SK-N-SH (cell line): ENCODE measurements at regions not wholly inside any gene's neighbourhood (a gene's known extent, or its start where the extent isn't known, plus 50 kb on each side); places are given as distances from the start of the nearest gene placed in this dataset.
"Not testable (repeated sequence)": the region's sequence is repeated elsewhere in the genome, so short reads cannot be mapped to it uniquely, and the experiment has no call there.

Source experiments
- CTCF ChIA-PET: fragments of 300-600, 350-600 bp; formaldehyde crosslinking; extraction: SDS; loops from one replicate; lab custom pipeline; 2021; lab: Yijun Ruan, JAX
- POLR2A ChIA-PET: fragments of 350-600 bp; sonication (Branson Sonifier 250); formaldehyde crosslinking; extraction: SDS; loops from one replicate; lab custom pipeline; 2020; ENCODE audit warnings: antibody characterized with exemption, inconsistent platforms; lab: Yijun Ruan, JAX
- DNase-seq: peaks from one replicate; pipeline ENCODE4 v3.0.0; 2012
- H2AFZ ChIP-seq: fragments of 200-600 bp; sonication (generic); 2 replicates; pipeline ENCODE4 v1.8.1; 2016; ENCODE audit warnings: antibody characterized with exemption, mild to moderate bottlenecking, low read depth
- H3F3A ChIP-seq: fragments of 200-600 bp; sonication (generic); replicated peaks from 2 replicates; pipeline ENCODE3; 2016; ENCODE audit warnings: antibody characterized with exemption, mild to moderate bottlenecking; ENCODE audit not compliant: insufficient read depth
- H3K27ac ChIP-seq, 2 experiments: fragments of 200-500 bp in 1 of 2; fragments of 200-600 bp in 1 of 2; sonication (Bioruptor generic) in 1 of 2; sonication (generic), shearing (Covaris generic) in 1 of 2; 2 replicates each; pipeline versions ENCODE4 v1.5.1 to v1.6.1; 2014 to 2016; ENCODE audit warnings: low read depth in 2 of 2, inconsistent platforms in 1 of 2, low read length in 1 of 2, mild to moderate bottlenecking in 1 of 2, mixed read lengths in 1 of 2
- H3K27me3 ChIP-seq: fragments of 200-600 bp; sonication (generic), shearing (Covaris generic); 2 replicates; pipeline ENCODE4 v1.6.1; 2016; ENCODE audit warnings: mixed run types; ENCODE audit not compliant: insufficient read depth
- H3K36me3 ChIP-seq, 2 experiments: fragments of 200-500 bp in 1 of 2; fragments of 200-600 bp in 1 of 2; sonication (Bioruptor generic) in 1 of 2; sonication (generic) in 1 of 2; replicated peaks in 1 of 2; 2 replicates each; pipeline versions ENCODE3 to v1.5.1; 2014 to 2016; ENCODE audit warnings: low read length in 1 of 2, mild to moderate bottlenecking in 1 of 2; ENCODE audit not compliant: insufficient read depth in 2 of 2, control insufficient read depth in 1 of 2
- H3K4me1 ChIP-seq, 2 experiments: fragments of 200-500 bp in 1 of 2; fragments of 200-600 bp in 1 of 2; sonication (Bioruptor generic) in 1 of 2; sonication (generic), shearing (Covaris generic) in 1 of 2; 2 replicates each; pipeline versions ENCODE4 v1.5.1 to v1.6.1; 2014 to 2016; ENCODE audit warnings: low read depth in 1 of 2, low read length in 1 of 2, mixed run types in 1 of 2; ENCODE audit not compliant: insufficient read depth in 2 of 2, control insufficient read depth in 1 of 2
- H3K4me2 ChIP-seq: fragments of 200-600 bp; sonication (generic), shearing (Covaris generic); 2 replicates; pipeline ENCODE4 v1.6.1; 2017; ENCODE audit warnings: mixed run types
- H3K4me3 ChIP-seq, 2 experiments: fragments of 200-500 bp in 1 of 2; fragments of 200-600 bp in 1 of 2; sonication (Bioruptor generic) in 1 of 2; sonication (generic), shearing (Covaris generic) in 1 of 2; 2 replicates each; pipeline versions ENCODE4 v1.5.1 to v1.8.1; 2014 to 2016; ENCODE audit warnings: low read depth in 2 of 2, inconsistent platforms in 1 of 2, low read length in 1 of 2, mild to moderate bottlenecking in 1 of 2, mixed read lengths in 1 of 2, moderate library complexity in 1 of 2
- H3K79me2 ChIP-seq: fragments of 200-600 bp; sonication (generic); 2 replicates; pipeline ENCODE4 v1.8.1; 2017; ENCODE audit warnings: mild to moderate bottlenecking; ENCODE audit not compliant: insufficient read depth
- H3K9ac ChIP-seq: fragments of 200-600 bp; sonication (generic); 2 replicates; pipeline ENCODE4 v1.6.1; 2017; ENCODE audit warnings: mixed run types
- H3K9me2 ChIP-seq: fragments of 200-600 bp; sonication (generic); 2 replicates; pipeline ENCODE4 v1.6.1; 2017; ENCODE audit warnings: mixed run types
- H3K9me3 ChIP-seq: fragments of 200-600 bp; sonication (generic); 2 replicates; pipeline ENCODE4 v1.6.1; 2017; ENCODE audit warnings: mixed run types, mild to moderate bottlenecking, moderate library complexity
- H4K20me1 ChIP-seq: fragments of 200-600 bp; sonication (generic); 2 replicates; pipeline ENCODE4 v1.6.1; 2017; ENCODE audit warnings: mild to moderate bottlenecking, mixed run types; ENCODE audit not compliant: insufficient read depth
- CHD2 ChIP-seq: fragments of 150-350 bp; IDR thresholded peaks from 2 replicates; pipeline ENCODE4 v1.6.1; 2018; ENCODE audit warnings: low read length; ENCODE audit not compliant: partially characterized antibody
- ELF1 ChIP-seq: IDR thresholded peaks from 2 replicates; pipeline ENCODE4 v1.4.0; 2012
- EZH2phosphoT487 ChIP-seq: fragments of 200-600 bp; sonication (generic); IDR thresholded peaks from 2 replicates; pipeline ENCODE4 v1.6.1; 2017; ENCODE audit warnings: low read depth, mixed run types, mild to moderate bottlenecking, antibody characterized with exemption, moderate library complexity, borderline replicate concordance
- FOXJ3 ChIP-seq: sonication (generic); formaldehyde crosslinking; IDR thresholded peaks from 2 replicates; pipeline ENCODE4 v1.5.1; 2020; ENCODE audit warnings: mild to moderate bottlenecking, missing genetic modification reagents
- MAX ChIP-seq: IDR thresholded peaks from 2 replicates; pipeline ENCODE4 v1.4.0; 2012; ENCODE audit warnings: low read depth
- NFIC ChIP-seq: IDR thresholded peaks from 2 replicates; pipeline ENCODE4 v1.4.0; 2012; ENCODE audit warnings: borderline replicate concordance
- RFX5 ChIP-seq: IDR thresholded peaks from 2 replicates; pipeline ENCODE4 v1.6.1; 2012; ENCODE audit warnings: mild to moderate bottlenecking, improper control_type of control experiment, low read length
- YY1 ChIP-seq: IDR thresholded peaks from 2 replicates; pipeline ENCODE4 v1.4.0; 2012; ENCODE audit warnings: low read depth, mild to moderate bottlenecking
- WGBS: methylation state at CpG from one replicate; pipeline ENCODE4 v1.1.6; 2017; ENCODE audit warnings: low lambda C conversion rate; 5-methylcytosine and 5-hydroxymethylcytosine counted together
- TF ChIP-seq, protein P1 (sequence below): IDR thresholded peaks from 2 replicates; pipeline ENCODE4 v1.4.0; 2012; ENCODE audit warnings: low read depth, borderline replicate concordance
- TF ChIP-seq, protein P2 (sequence below): fragments of 150-350 bp; IDR thresholded peaks from 2 replicates; pipeline ENCODE4 v1.6.1; 2017; ENCODE audit warnings: antibody characterized with exemption, low read length, low read depth, borderline replicate concordance

DNA sequence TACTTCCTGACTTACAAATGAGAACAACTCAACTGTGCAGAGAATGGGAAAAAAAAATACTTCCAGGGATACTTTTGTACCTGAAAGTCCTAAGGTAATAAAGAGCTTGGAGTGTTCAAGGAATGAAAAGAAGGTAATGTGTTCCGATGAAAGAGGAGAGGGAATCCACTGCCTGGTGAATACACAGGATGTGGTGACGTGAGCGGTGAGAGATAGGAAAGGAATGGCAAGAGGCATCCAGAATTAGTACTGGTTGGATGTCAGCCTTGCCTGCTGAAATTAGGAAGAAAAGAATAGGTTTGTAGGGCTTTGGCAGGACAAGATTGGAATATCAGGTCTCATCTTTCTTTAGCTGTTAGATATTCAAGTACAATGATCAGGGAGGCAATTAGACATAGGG lies 347.7 kb downstream of the POM121L12 start:
- H3K27me3 ChIP-seq, result no peaks in the 10 kb centered on the region
- no peak overlapping the region for H3K4me3 ChIP-seq
- CTCF ChIA-PET, result interaction anchor here (1.9 kb wide), 1 partner anchor 12 kb away, joined by 4 read pairs; no protein-coding TSS in a partner anchor
- no peaks in the 10 kb centered on the region for H4K20me1 ChIP-seq
- TF ChIP-seq RFX5, result no peak
- TF ChIP-seq ELF1, result no peak
- TF ChIP-seq EZH2phosphoT487, result no peak
- no peak for TF ChIP-seq YY1
- TF ChIP-seq, protein P1, sequence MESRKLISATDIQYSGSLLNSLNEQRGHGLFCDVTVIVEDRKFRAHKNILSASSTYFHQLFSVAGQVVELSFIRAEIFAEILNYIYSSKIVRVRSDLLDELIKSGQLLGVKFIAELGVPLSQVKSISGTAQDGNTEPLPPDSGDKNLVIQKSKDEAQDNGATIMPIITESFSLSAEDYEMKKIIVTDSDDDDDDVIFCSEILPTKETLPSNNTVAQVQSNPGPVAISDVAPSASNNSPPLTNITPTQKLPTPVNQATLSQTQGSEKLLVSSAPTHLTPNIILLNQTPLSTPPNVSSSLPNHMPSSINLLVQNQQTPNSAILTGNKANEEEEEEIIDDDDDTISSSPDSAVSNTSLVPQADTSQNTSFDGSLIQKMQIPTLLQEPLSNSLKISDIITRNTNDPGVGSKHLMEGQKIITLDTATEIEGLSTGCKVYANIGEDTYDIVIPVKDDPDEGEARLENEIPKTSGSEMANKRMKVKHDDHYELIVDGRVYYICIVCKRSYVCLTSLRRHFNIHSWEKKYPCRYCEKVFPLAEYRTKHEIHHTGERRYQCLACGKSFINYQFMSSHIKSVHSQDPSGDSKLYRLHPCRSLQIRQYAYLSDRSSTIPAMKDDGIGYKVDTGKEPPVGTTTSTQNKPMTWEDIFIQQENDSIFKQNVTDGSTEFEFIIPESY, result no peak
- TF ChIP-seq, protein P2, sequence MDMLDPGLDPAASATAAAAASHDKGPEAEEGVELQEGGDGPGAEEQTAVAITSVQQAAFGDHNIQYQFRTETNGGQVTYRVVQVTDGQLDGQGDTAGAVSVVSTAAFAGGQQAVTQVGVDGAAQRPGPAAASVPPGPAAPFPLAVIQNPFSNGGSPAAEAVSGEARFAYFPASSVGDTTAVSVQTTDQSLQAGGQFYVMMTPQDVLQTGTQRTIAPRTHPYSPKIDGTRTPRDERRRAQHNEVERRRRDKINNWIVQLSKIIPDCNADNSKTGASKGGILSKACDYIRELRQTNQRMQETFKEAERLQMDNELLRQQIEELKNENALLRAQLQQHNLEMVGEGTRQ, result no peak
- TF ChIP-seq MAX, result no peak
- no peak for TF ChIP-seq FOXJ3 (CRISPR knock-in tag)
- no peak for TF ChIP-seq CHD2
- no peak for TF ChIP-seq NFIC
- no peak overlapping the region for H3K27ac ChIP-seq
- POLR2A ChIA-PET, result no interaction called here
- H3K4me1 ChIP-seq, result no peaks in the 10 kb centered on the region
- H3K9me3 ChIP-seq, result no peaks in the 10 kb centered on the region; the same call in 1 of the 2 replicates
- no peaks in the 10 kb centered on the region for H3K36me3 ChIP-seq
- no peak overlapping the region for H3K9ac ChIP-seq
- DNase-seq, result no peak
- H3K9me2 ChIP-seq, result no peaks in the 10 kb centered on the region
- H2AFZ ChIP-seq, result no peak overlapping the region
- no peak overlapping the region for H3K4me2 ChIP-seq
- H3K79me2 ChIP-seq, result no peaks in the 10 kb centered on the region
- no peaks in the 10 kb centered on the region for H3F3A ChIP-seq
- WGBS, result 37% methylated on average over 3 of the region's 3 CpGs

DNA sequence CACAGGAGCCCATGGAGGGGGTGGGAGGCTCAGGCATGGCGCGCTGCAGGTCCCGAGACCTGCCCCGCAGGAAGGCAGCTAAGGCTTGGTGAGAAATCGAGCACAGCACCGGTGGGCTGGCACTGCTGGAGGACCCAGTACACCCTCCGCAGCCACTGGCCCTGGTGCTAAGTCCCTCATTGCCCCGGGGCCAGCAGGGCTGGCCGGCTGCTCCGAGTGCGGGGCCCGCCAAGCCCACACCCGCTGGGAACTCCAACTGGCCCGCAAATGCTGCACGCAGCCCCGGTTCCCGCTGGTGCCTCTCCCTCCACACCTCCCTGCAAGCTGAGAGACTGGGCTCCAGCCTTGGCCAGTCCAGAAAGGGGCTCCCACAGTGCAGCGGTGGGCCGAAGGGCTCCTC lies 349.8 kb downstream of the POM121L12 start:
- 75% methylated on average over 14 of the region's 19 CpGs for WGBS
- CTCF ChIA-PET, H3K27ac ChIP-seq, H3F3A ChIP-seq, H3K9me3 ChIP-seq, H3K4me1 ChIP-seq, H3K79me2 ChIP-seq, H4K20me1 ChIP-seq, H2AFZ ChIP-seq, H3K27me3 ChIP-seq, POLR2A ChIA-PET, DNase-seq, H3K4me2 ChIP-seq, H3K36me3 ChIP-seq, H3K9ac ChIP-seq, H3K4me3 ChIP-seq, H3K9me2 ChIP-seq: not testable (repeated sequence)
